CD14-positive monocyte (primary cell): ENCODE measurements at regions not wholly inside any gene's neighbourhood (a gene's known extent, or its start where the extent isn't known, plus 50 kb on each side); places are given as distances from the start of the nearest gene placed in this dataset.

ENCODE experiments used
- DNase-seq, 3 donors: peaks; one replicate each; pipeline ENCODE4 v3.0.0-alpha.2; 2011 to 2022
- H2AFZ ChIP-seq: 2 replicates; pipeline ENCODE4 v1.6.0; 2012; ENCODE audit warnings: mild to moderate bottlenecking, low read depth, low read length, inconsistent platforms; ENCODE audit not compliant: insufficient read depth, poor library complexity, severe bottlenecking
- H3K27ac ChIP-seq, 2 donors: 1 replicate in 1 of 2; 2 replicates in 1 of 2; pipeline ENCODE4 v1.5.1; 2012 to 2013; ENCODE audit warnings: low read length in 2 of 2, control low read depth in 1 of 2, inconsistent platforms in 1 of 2, low read depth in 1 of 2, mild to moderate bottlenecking in 1 of 2
- H3K27me3 ChIP-seq, 2 donors: one replicate each; pipeline versions ENCODE4 v1.6.0 to v1.6.1; 2011 to 2013; ENCODE audit warnings: low read length in 2 of 2; ENCODE audit not compliant: control insufficient read depth in 2 of 2, insufficient read depth in 2 of 2
- H3K36me3 ChIP-seq, 2 donors: replicated peaks in 1 of 2; 1 replicate in 1 of 2; 2 replicates in 1 of 2; pipeline versions ENCODE4 v1.5.1 to v1.6.1; 2012 to 2013; ENCODE audit warnings: low read length in 2 of 2, control low read depth in 1 of 2, inconsistent platforms in 1 of 2, mild to moderate bottlenecking in 1 of 2; ENCODE audit not compliant: insufficient read depth in 2 of 2, control insufficient read depth in 1 of 2
- H3K4me1 ChIP-seq, 2 donors: 1 replicate in 1 of 2; 2 replicates in 1 of 2; pipeline versions ENCODE4 v1.5.1 to v1.6.1; 2012 to 2013; ENCODE audit warnings: low read length in 2 of 2, control low read depth in 1 of 2, inconsistent platforms in 1 of 2, mild to moderate bottlenecking in 1 of 2, moderate library complexity in 1 of 2; ENCODE audit not compliant: insufficient read depth in 2 of 2, control insufficient read depth in 1 of 2
- H3K4me2 ChIP-seq: replicated peaks from 2 replicates; pipeline ENCODE3; 2012; ENCODE audit warnings: low read length, moderate library complexity, mild to moderate bottlenecking; ENCODE audit not compliant: poor library complexity, severe bottlenecking; ENCODE audit errors: extremely low read depth
- H3K4me3 ChIP-seq, 3 experiments: fragments of 200-600 bp in 1 of 3; sonication (generic) in 1 of 3; replicated peaks in 1 of 3; 1 replicate in 2 of 3; 2 replicates in 1 of 3; pipeline ENCODE4 v1.5.1; 2011 to 2013; ENCODE audit warnings: low read length in 3 of 3, mild to moderate bottlenecking in 3 of 3, control low read depth in 2 of 3, low read depth in 2 of 3, inconsistent platforms in 1 of 3, moderate library complexity in 1 of 3
- H3K79me2 ChIP-seq: 2 replicates; pipeline ENCODE4 v1.6.0; 2012; ENCODE audit warnings: mild to moderate bottlenecking, control low read depth, inconsistent platforms, low read length, moderate library complexity; ENCODE audit not compliant: insufficient read depth
- H3K9ac ChIP-seq: 2 replicates; pipeline ENCODE4 v1.6.0; 2017; ENCODE audit warnings: low read length, mild to moderate bottlenecking; ENCODE audit not compliant: insufficient read depth, poor library complexity, severe bottlenecking
- H3K9me3 ChIP-seq, 2 donors: replicated peaks in 1 of 2; 1 replicate in 1 of 2; 2 replicates in 1 of 2; pipeline versions ENCODE4 v1.5.1 to v1.6.1; 2012 to 2013; ENCODE audit warnings: low read length in 2 of 2, control low read depth in 1 of 2; ENCODE audit not compliant: control insufficient read depth in 1 of 2, insufficient read depth in 1 of 2
- H4K20me1 ChIP-seq: 2 replicates; pipeline ENCODE4 v1.6.0; 2012; ENCODE audit warnings: mild to moderate bottlenecking, low read length, control low read depth, moderate library complexity; ENCODE audit not compliant: insufficient read depth
- H3K27ac Mint-ChIP-seq, 7 donors: one replicate each; pipeline ENCODE4 v1.8.0; 2020; ENCODE audit warnings: mild to moderate bottlenecking in 7 of 7, mixed read lengths in 7 of 7, moderate library complexity in 6 of 7, inconsistent platforms in 2 of 7
- H3K27me3 Mint-ChIP-seq, 3 donors: one replicate each; pipeline ENCODE4 v1.8.0; 2021 to 2022; ENCODE audit warnings: low read depth in 3 of 3, mild to moderate bottlenecking in 3 of 3, mixed read lengths in 3 of 3, moderate library complexity in 3 of 3, inconsistent platforms in 1 of 3
- H3K36me3 Mint-ChIP-seq, 2 donors: one replicate each; pipeline ENCODE4 v1.8.0; 2020; ENCODE audit warnings: mixed read lengths in 2 of 2, inconsistent platforms in 1 of 2, mild to moderate bottlenecking in 1 of 2
- H3K4me1 Mint-ChIP-seq: one replicate; pipeline ENCODE4 v1.8.0; 2020; ENCODE audit warnings: mild to moderate bottlenecking, mixed read lengths
- H3K4me3 Mint-ChIP-seq, 2 donors: one replicate each; pipeline ENCODE4 v1.8.0; 2020; ENCODE audit warnings: mild to moderate bottlenecking in 2 of 2, mixed read lengths in 2 of 2, moderate library complexity in 1 of 2
- H3K9me3 Mint-ChIP-seq, 7 donors: one replicate each; pipeline ENCODE4 v1.8.0; 2020 to 2022; ENCODE audit warnings: mixed read lengths in 7 of 7, mild to moderate bottlenecking in 6 of 7, moderate library complexity in 6 of 7, inconsistent platforms in 2 of 7
- WGBS: methylation state at CpG from one replicate; pipeline ENCODE4 v1.1.5; 2013; ENCODE audit warnings: missing lambda C conversion rate; ENCODE audit not compliant: insufficient coverage; 5-methylcytosine and 5-hydroxymethylcytosine counted together
- intact Hi-C, 2 donors: fragments of 100-400 bp; cut with micrococcal nuclease; formaldehyde crosslinking; loops; one replicate each; pipeline versions ENCODE4 v1.15.0 to v1.15.1; 2023
- TF ChIP-seq, protein P1 (sequence below): fragments of 200-600 bp; IDR thresholded peaks from one replicate; pipeline ENCODE4 v1.8.0; 2022; ENCODE audit warnings: antibody characterized with exemption, mild to moderate bottlenecking

DNA sequence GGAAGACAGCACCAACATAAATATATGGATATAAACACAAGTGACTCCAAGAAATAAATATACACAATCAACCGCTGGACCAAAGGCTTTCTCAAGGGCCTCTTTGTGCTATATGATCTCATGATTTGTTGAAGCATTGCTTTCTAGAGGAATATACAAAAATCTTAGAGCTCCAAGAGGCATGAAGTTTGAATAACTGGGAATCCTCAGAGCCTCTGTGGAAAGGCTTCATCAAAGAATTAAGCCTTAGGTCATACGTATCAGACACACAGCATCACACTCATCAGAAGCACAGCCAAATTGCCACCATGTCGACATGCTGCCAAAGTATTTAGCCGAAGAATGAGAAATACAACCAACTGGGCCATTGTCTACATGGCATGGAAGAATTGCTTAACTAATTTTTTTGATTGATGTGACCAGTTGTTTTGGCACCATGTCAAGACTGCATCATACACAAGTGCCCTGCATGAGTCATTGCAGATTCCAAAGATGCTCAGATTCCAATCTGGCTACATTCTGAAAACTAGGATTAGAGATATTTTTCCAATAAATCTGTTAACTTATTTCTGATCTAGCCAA lies 860.6 kb upstream of the ZEB2 start:
- Mint-ChIP-seq H3K4me1 (no peaks in the 10 kb centered on the region), H3K27me3 (peaks cover 0 to 2% (median 0%) of the 10 kb centered on the region in 3 donors), H3K9me3 (no peaks in the 10 kb centered on the region), H3K27ac (no peak overlapping the region), H3K4me3 (no peak overlapping the region), H3K36me3 (no peaks in the 10 kb centered on the region)
- Histone ChIP-seq H4K20me1 (no peaks in the 10 kb centered on the region), H3K27ac (no peak overlapping the region), H3K27me3 (no peaks in the 10 kb centered on the region), H3K79me2 (no peaks in the 10 kb centered on the region), H3K9ac (no peak overlapping the region), H3K4me1 (no peaks in the 10 kb centered on the region), H3K9me3 (no peaks in the 10 kb centered on the region), H2AFZ (no peak overlapping the region), H3K36me3 (no peaks in the 10 kb centered on the region), H3K4me3 (no peak overlapping the region), H3K4me2 (no peak overlapping the region)
- WGBS: 100% methylated on average over 1 of the region's 4 CpGs
- no peak for DNase-seq
- TF ChIP-seq, protein P1, sequence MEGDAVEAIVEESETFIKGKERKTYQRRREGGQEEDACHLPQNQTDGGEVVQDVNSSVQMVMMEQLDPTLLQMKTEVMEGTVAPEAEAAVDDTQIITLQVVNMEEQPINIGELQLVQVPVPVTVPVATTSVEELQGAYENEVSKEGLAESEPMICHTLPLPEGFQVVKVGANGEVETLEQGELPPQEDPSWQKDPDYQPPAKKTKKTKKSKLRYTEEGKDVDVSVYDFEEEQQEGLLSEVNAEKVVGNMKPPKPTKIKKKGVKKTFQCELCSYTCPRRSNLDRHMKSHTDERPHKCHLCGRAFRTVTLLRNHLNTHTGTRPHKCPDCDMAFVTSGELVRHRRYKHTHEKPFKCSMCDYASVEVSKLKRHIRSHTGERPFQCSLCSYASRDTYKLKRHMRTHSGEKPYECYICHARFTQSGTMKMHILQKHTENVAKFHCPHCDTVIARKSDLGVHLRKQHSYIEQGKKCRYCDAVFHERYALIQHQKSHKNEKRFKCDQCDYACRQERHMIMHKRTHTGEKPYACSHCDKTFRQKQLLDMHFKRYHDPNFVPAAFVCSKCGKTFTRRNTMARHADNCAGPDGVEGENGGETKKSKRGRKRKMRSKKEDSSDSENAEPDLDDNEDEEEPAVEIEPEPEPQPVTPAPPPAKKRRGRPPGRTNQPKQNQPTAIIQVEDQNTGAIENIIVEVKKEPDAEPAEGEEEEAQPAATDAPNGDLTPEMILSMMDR: no peak
- intact Hi-C loops: no loop called here

DNA sequence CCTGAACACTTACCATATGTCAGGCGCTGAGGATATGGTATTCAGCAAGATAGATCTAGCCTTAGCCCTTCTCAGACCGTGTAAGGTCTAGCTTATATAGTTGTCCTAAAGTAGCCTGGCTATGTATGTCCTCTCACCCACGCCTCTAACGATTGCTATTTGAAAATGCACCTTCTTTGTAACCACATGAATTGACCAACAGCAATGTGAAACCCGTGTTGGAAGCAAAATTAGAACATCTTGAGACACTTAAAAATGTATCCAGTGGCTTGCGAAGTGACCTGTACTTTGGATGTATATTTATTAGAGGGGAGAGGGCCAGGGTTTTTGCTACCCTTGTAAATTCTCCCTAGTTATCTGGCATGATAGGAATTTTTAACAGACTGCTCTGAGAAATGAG lies 860.0 kb upstream of the ZEB2 start:
- DNase-seq: no peak
- Histone ChIP-seq H3K36me3 (no peaks in the 10 kb centered on the region), H3K9me3 (no peaks in the 10 kb centered on the region), H3K4me1 (no peaks in the 10 kb centered on the region), H3K4me3 (no peak overlapping the region), H3K9ac (no peak overlapping the region), H4K20me1 (no peaks in the 10 kb centered on the region), H3K27me3 (no peaks in the 10 kb centered on the region), H3K4me2 (no peak overlapping the region), H3K79me2 (no peaks in the 10 kb centered on the region), H3K27ac (no peak overlapping the region), H2AFZ (no peak overlapping the region)
- TF ChIP-seq, protein P1: no peak
- Mint-ChIP-seq H3K9me3 (no peaks in the 10 kb centered on the region), H3K27ac (no peak overlapping the region), H3K36me3 (no peaks in the 10 kb centered on the region), H3K4me1 (no peaks in the 10 kb centered on the region), H3K27me3 (peaks cover 0 to 2% (median 2%) of the 10 kb centered on the region in 3 donors), H3K4me3 (no peak overlapping the region)
- intact Hi-C loops: no loop called here
- 100% methylated on average over 1 of the region's 6 CpGs for WGBS
